IMR-90 (cell line): ENCODE measurements at regions not wholly inside any gene's neighbourhood (a gene's known extent, or its start where the extent isn't known, plus 50 kb on each side); places are given as distances from the start of the nearest gene placed in this dataset.

Experiments
- ATAC-seq: fragments of 200-7000 bp; cut with Tn5 transposase; 2 replicates; pipeline ENCODE4 v1.9.1; 2020; ENCODE audit warnings: low read depth, mild to moderate bottlenecking, moderate library complexity
- BruUV-seq: library from RNA; stranded (reverse); fragments of 400-500 nt; replicated peaks from 2 replicates; lab custom pipeline; 2021; lab: Mats Ljungman, UMichigan
- CTCF ChIA-PET: fragments of 300-600 bp; formaldehyde crosslinking; extraction: SDS; loops from one replicate; lab custom pipeline; 2021; ENCODE audit warnings: antibody characterized with exemption; lab: Yijun Ruan, JAX
- POLR2A ChIA-PET: fragments of 300-600 bp; sonication (Branson Sonifier 250); formaldehyde crosslinking; loops from one replicate; lab custom pipeline; 2022; ENCODE audit warnings: antibody characterized with exemption; ENCODE audit not compliant: unreplicated experiment; lab: Charles Lee
- DNase-seq: peaks from one replicate; pipeline ENCODE4 v3.0.0; 2013
- H2AFZ ChIP-seq: replicated peaks from 2 replicates; pipeline ENCODE3; 2013; ENCODE audit warnings: low read length, mild to moderate bottlenecking; ENCODE audit not compliant: poor library complexity
- H2AK5ac ChIP-seq: 2 replicates; pipeline ENCODE4 v1.6.1; 2013; ENCODE audit warnings: low read depth, low read length, inconsistent platforms
- H2AK9ac ChIP-seq: replicated peaks from 2 replicates; pipeline ENCODE3; 2013; ENCODE audit warnings: mild to moderate bottlenecking, low read depth, low read length, moderate library complexity; ENCODE audit not compliant: poor library complexity
- H2BK120ac ChIP-seq: 2 replicates; pipeline ENCODE4 v1.6.1; 2013; ENCODE audit warnings: low read depth, low read length, inconsistent platforms
- H2BK15ac ChIP-seq: 3 replicates; pipeline ENCODE4 v1.6.1; 2013; ENCODE audit warnings: low read depth, low read length, inconsistent platforms
- H2BK20ac ChIP-seq: 2 replicates; pipeline ENCODE4 v1.6.1; 2013; ENCODE audit warnings: low read depth, mild to moderate bottlenecking, inconsistent platforms, low read length, moderate library complexity
- H2BK5ac ChIP-seq: 2 replicates; pipeline ENCODE4 v1.6.1; 2013; ENCODE audit warnings: mild to moderate bottlenecking, low read depth, low read length, inconsistent platforms; ENCODE audit not compliant: poor library complexity, severe bottlenecking
- H3K14ac ChIP-seq: replicated peaks from 2 replicates; pipeline ENCODE4 v1.6.1; 2013; ENCODE audit warnings: low read depth, low read length, inconsistent platforms
- H3K18ac ChIP-seq: 2 replicates; pipeline ENCODE4 v1.6.1; 2013; ENCODE audit warnings: low read depth, low read length, control low read depth
- H3K23ac ChIP-seq: 2 replicates; pipeline ENCODE4 v1.6.1; 2013; ENCODE audit warnings: low read depth, low read length, inconsistent platforms
- H3K27ac ChIP-seq: 2 replicates; pipeline ENCODE4 v1.5.1; 2013; ENCODE audit warnings: mild to moderate bottlenecking, control low read depth, low read length; ENCODE audit not compliant: insufficient read depth
- H3K27me3 ChIP-seq: 2 replicates; pipeline ENCODE4 v1.6.1; 2013; ENCODE audit warnings: low read length; ENCODE audit not compliant: control insufficient read depth, insufficient read depth
- H3K36me3 ChIP-seq: 2 replicates; pipeline ENCODE4 v1.6.1; 2013; ENCODE audit warnings: low read length, mixed read lengths; ENCODE audit not compliant: control insufficient read depth, insufficient read depth
- H3K4ac ChIP-seq: 2 replicates; pipeline ENCODE4 v1.6.1; 2013; ENCODE audit warnings: low read depth, low read length, inconsistent platforms
- H3K4me1 ChIP-seq: 2 replicates; pipeline ENCODE4 v1.6.1; 2013; ENCODE audit warnings: low read length, mixed read lengths; ENCODE audit not compliant: control insufficient read depth, insufficient read depth
- H3K4me2 ChIP-seq: 2 replicates; pipeline ENCODE4 v1.6.1; 2013; ENCODE audit warnings: low read depth, mild to moderate bottlenecking, control low read depth, low read length, moderate library complexity
- H3K4me3 ChIP-seq: 2 replicates; pipeline ENCODE4 v1.5.1; 2013; ENCODE audit warnings: low read depth, mild to moderate bottlenecking, control low read depth, low read length, moderate library complexity; ENCODE audit not compliant: insufficient read depth
- H3K56ac ChIP-seq: 2 replicates; pipeline ENCODE4 v1.6.1; 2013; ENCODE audit warnings: low read length, inconsistent platforms; ENCODE audit not compliant: insufficient read depth; ENCODE audit errors: extremely low read depth
- H3K79me1 ChIP-seq, 2 experiments: 2 replicates each; pipeline ENCODE4 v1.6.1; 2013; ENCODE audit warnings: low read length in 2 of 2, inconsistent platforms in 1 of 2, low read depth in 1 of 2
- H3K9ac ChIP-seq: 2 replicates; pipeline ENCODE4 v1.6.1; 2013; ENCODE audit warnings: low read depth, low read length, control low read depth
- H3K9me1 ChIP-seq: 2 replicates; pipeline ENCODE4 v1.6.1; 2013; ENCODE audit warnings: low read length, inconsistent platforms; ENCODE audit not compliant: insufficient read depth
- H3K9me3 ChIP-seq: 2 replicates; pipeline ENCODE4 v1.6.1; 2013; ENCODE audit warnings: low read length; ENCODE audit not compliant: control insufficient read depth, insufficient read depth
- H4K20me1 ChIP-seq: 2 replicates; pipeline ENCODE4 v1.6.1; 2013; ENCODE audit warnings: low read length, inconsistent platforms; ENCODE audit not compliant: insufficient read depth
- H4K5ac ChIP-seq: 2 replicates; pipeline ENCODE4 v1.6.1; 2013; ENCODE audit warnings: mild to moderate bottlenecking, low read depth, low read length, control low read depth
- H4K8ac ChIP-seq, 2 experiments: 2 replicates each; pipeline ENCODE4 v1.6.1; 2013; ENCODE audit warnings: low read depth in 2 of 2, low read length in 2 of 2, control low read depth in 1 of 2, inconsistent platforms in 1 of 2
- H4K91ac ChIP-seq: 2 replicates; pipeline ENCODE4 v1.6.1; 2013; ENCODE audit warnings: low read depth, low read length, inconsistent platforms; ENCODE audit not compliant: insufficient read depth
- BHLHE40 ChIP-seq: fragments of 150-350 bp; IDR thresholded peaks from 2 replicates; pipeline ENCODE4 v1.6.1; 2016; ENCODE audit warnings: mild to moderate bottlenecking, low read depth, low read length
- CEBPB ChIP-seq: IDR thresholded peaks from 2 replicates; pipeline ENCODE4 v1.6.1; 2012; ENCODE audit warnings: low read depth, low read length, improper control_type of control experiment
- CHD1 ChIP-seq: IDR thresholded peaks from 2 replicates; pipeline ENCODE4 v1.6.1; 2012; ENCODE audit warnings: low read depth, low read length, improper control_type of control experiment
- CTCF ChIP-seq: conservative IDR thresholded peaks from 2 replicates; pipeline ENCODE4 v1.5.1; 2012; ENCODE audit warnings: mild to moderate bottlenecking, low read depth, low read length, improper control_type of control experiment
- ELK1 ChIP-seq: fragments of 150-350 bp; IDR thresholded peaks from 2 replicates; pipeline ENCODE4 v1.6.1; 2016; ENCODE audit warnings: low read depth, mild to moderate bottlenecking, low read length, moderate library complexity, borderline replicate concordance
- FOS ChIP-seq: fragments of 150-350 bp; IDR thresholded peaks from 2 replicates; pipeline ENCODE4 v1.6.1; 2016; ENCODE audit warnings: low read depth, low read length
- MAFK ChIP-seq: IDR thresholded peaks from 2 replicates; pipeline ENCODE4 v1.6.1; 2012; ENCODE audit warnings: low read depth, low read length, improper control_type of control experiment
- MAZ ChIP-seq: IDR thresholded peaks from 2 replicates; pipeline ENCODE4 v1.6.1; 2012; ENCODE audit warnings: low read depth, mild to moderate bottlenecking, low read length, improper control_type of control experiment, moderate library complexity, borderline replicate concordance
- MXI1 ChIP-seq: IDR thresholded peaks from 2 replicates; pipeline ENCODE4 v1.6.1; 2012; ENCODE audit warnings: low read depth, mild to moderate bottlenecking, low read length, moderate library complexity, borderline replicate concordance
- NFE2L2 ChIP-seq: fragments of 150-350 bp; IDR thresholded peaks from 2 replicates; pipeline ENCODE4 v1.6.1; 2016; ENCODE audit warnings: low read depth, mild to moderate bottlenecking, low read length
- POLR2A ChIP-seq: IDR thresholded peaks from 2 replicates; pipeline ENCODE4 v1.6.1; 2012; ENCODE audit warnings: mild to moderate bottlenecking, low read depth, low read length
- RAD21 ChIP-seq: IDR thresholded peaks from 2 replicates; pipeline ENCODE4 v1.6.1; 2012; ENCODE audit warnings: low read length, improper control_type of control experiment
- RCOR1 ChIP-seq: IDR thresholded peaks from 2 replicates; pipeline ENCODE4 v1.6.1; 2012; ENCODE audit warnings: mild to moderate bottlenecking, low read length, improper control_type of control experiment; ENCODE audit not compliant: insufficient replicate concordance
- RFX5 ChIP-seq: IDR thresholded peaks from 2 replicates; pipeline ENCODE4 v1.8.0; 2012; ENCODE audit warnings: low read depth, mild to moderate bottlenecking, low read length, moderate library complexity
- SMC3 ChIP-seq: fragments of 150-350 bp; IDR thresholded peaks from 2 replicates; pipeline ENCODE4 v1.6.1; 2016; ENCODE audit warnings: low read depth, mild to moderate bottlenecking, antibody characterized with exemption, low read length, moderate library complexity
- USF2 ChIP-seq: fragments of 150-350 bp; IDR thresholded peaks from 2 replicates; pipeline ENCODE4 v1.6.1; 2017; ENCODE audit warnings: mild to moderate bottlenecking, antibody characterized with exemption, low read length, low read depth
- WGBS, 2 experiments: methylation state at CpG; one replicate each; pipeline versions ENCODE4 v1.1.5 to v1.1.7; 2013; ENCODE audit warnings: missing lambda C conversion rate in 2 of 2; ENCODE audit not compliant: insufficient read length in 1 of 2; ENCODE audit errors: extremely low coverage in 2 of 2; 5-methylcytosine and 5-hydroxymethylcytosine counted together
- dilution Hi-C: fragments of 300-500 bp; cut with HindIII; formaldehyde crosslinking; loops from one replicate; pipeline ENCODE4 v1.14.3; 2018; ENCODE audit warnings: low sequenced_read_pairs; ENCODE audit not compliant: unreplicated experiment
- in situ Hi-C: fragments of 300-500 bp; cut with MboI; formaldehyde crosslinking; loops from 3 replicates; pipeline ENCODE4 v1.14.3; 2019; ENCODE audit warnings: low sequenced_read_pairs, inconsistent platforms, mixed read lengths
- intact Hi-C: fragments of 100-400 bp; cut with micrococcal nuclease; formaldehyde crosslinking; loops from 2 replicates; pipeline ENCODE4 v1.10.0; 2022

- H2BK20ac ChIP-seq = no peak overlapping the region
- peaks cover 10% of the 10 kb centered on the region for H3K9me3 ChIP-seq
- in situ Hi-C loops (no loop called here), intact Hi-C loops (no loop called here), dilution Hi-C loops (no loop called here)
- no peak overlapping the region for H2BK120ac ChIP-seq
- no peak overlapping the region for H2BK15ac ChIP-seq
- H2AFZ ChIP-seq = no peak overlapping the region
- ChIA-PET POLR2A (no interaction called here), CTCF (no interaction called here)
- H4K5ac ChIP-seq = no peak overlapping the region
- no peak overlapping the region for H3K23ac ChIP-seq
- H3K27me3 ChIP-seq = no peaks in the 10 kb centered on the region
- TF ChIP-seq CEBPB (no peak), POLR2A (no peak), RAD21 (no peak), MAFK (no peak), SMC3 (no peak), MXI1 (no peak), RFX5 (no peak), CTCF (no peak), BHLHE40 (no peak), RCOR1 (no peak), FOS (no peak), MAZ (no peak), NFE2L2 (no peak), CHD1 (no peak), USF2 (no peak), ELK1 (no peak)
- H3K14ac ChIP-seq = no peak overlapping the region
- H3K4me1 ChIP-seq = no peaks in the 10 kb centered on the region
- no peaks in the 10 kb centered on the region for H3K9me1 ChIP-seq
- no peak overlapping the region for H3K56ac ChIP-seq
- H2AK9ac ChIP-seq = no peak overlapping the region
- ATAC-seq (no peak), DNase-seq (no peak)
- H3K36me3 ChIP-seq = no peaks in the 10 kb centered on the region
- H3K4me3 ChIP-seq = no peak overlapping the region
- no peaks in the 10 kb centered on the region for H4K20me1 ChIP-seq
- H3K27ac ChIP-seq = no peak overlapping the region
- BruUV-seq = no TSS peak
- H2AK5ac ChIP-seq = no peak overlapping the region
- no peak overlapping the region for H3K9ac ChIP-seq
- H2BK5ac ChIP-seq = no peak overlapping the region
- no peak overlapping the region for H4K8ac ChIP-seq
- no peak overlapping the region for H3K4me2 ChIP-seq
- no peak overlapping the region for H4K91ac ChIP-seq
- H3K4ac ChIP-seq = no peak overlapping the region
- no peak overlapping the region for H3K18ac ChIP-seq
- no CpG with 5 or more reads among the region's 5 CpGs for WGBS, 2 experiments
- H3K79me1 ChIP-seq = no peaks in the 10 kb centered on the region
Observed at GRCh38 chr12:74280156-74280655, 257.4 kb upstream of the ATXN7L3B start.
